Vagina (tissue), 2 donors: ENCODE measurements at regions not wholly inside any gene's neighbourhood (a gene's known extent, or its start where the extent isn't known, plus 50 kb on each side); places are given as distances from the start of the nearest gene placed in this dataset.

Source experiments
- DNase-seq, 2 donors: peaks; one replicate each; pipeline ENCODE4 v3.0.0-alpha.2; 2017; ENCODE audit errors: extremely low spot score in 2 of 2
- H3K27ac ChIP-seq: fragments of 200-600 bp; sonication (generic); one replicate; pipeline ENCODE4 v1.5.1; 2019
- H3K27me3 ChIP-seq: fragments of 200-600 bp; sonication (generic); one replicate; pipeline ENCODE4 v1.5.1; 2019
- H3K36me3 ChIP-seq, 2 donors: fragments of 200-600 bp; sonication (generic); one replicate each; pipeline ENCODE4 v1.5.1; 2017 to 2019
- H3K4me1 ChIP-seq: fragments of 200-600 bp; sonication (generic); one replicate; pipeline ENCODE4 v1.5.1; 2019
- H3K4me3 ChIP-seq, 2 donors: fragments of 200-600 bp; sonication (generic); 1 replicate in 1 of 2; 2 replicates in 1 of 2; pipeline ENCODE4 v1.5.1; 2016 to 2019
- H3K9me3 ChIP-seq: fragments of 200-600 bp; sonication (generic); one replicate; pipeline ENCODE4 v1.5.1; 2019
- POLR2A ChIP-seq, 2 donors: fragments of 450-650 bp; IDR thresholded peaks; one replicate each; pipeline ENCODE4 v1.6.1; 2017; ENCODE audit warnings: antibody characterized with exemption in 2 of 2, mild to moderate bottlenecking in 2 of 2, moderate library complexity in 2 of 2
- POLR2AphosphoS5 ChIP-seq, 2 donors: sonication (generic); formaldehyde crosslinking; IDR thresholded peaks; one replicate each; pipeline ENCODE4 v1.9.0; 2017; ENCODE audit warnings: antibody characterized with exemption in 2 of 2, mild to moderate bottlenecking in 2 of 2, low read depth in 1 of 2; ENCODE audit not compliant: insufficient read depth in 1 of 2
- intact Hi-C: fragments of 100-400 bp; cut with DNase I; formaldehyde crosslinking; loops from one replicate; pipeline ENCODE4 v1.15.1; 2023
- TF ChIP-seq, protein P1 (sequence below), 3 experiments: fragments of 450-650 bp in 2 of 3; fragments of 200-600 bp in 1 of 3; sonication (generic) in 1 of 3; IDR thresholded peaks; one replicate each; pipeline ENCODE4 v1.5.1; 2017 to 2019; ENCODE audit warnings: antibody characterized with exemption in 3 of 3, mild to moderate bottlenecking in 2 of 3, moderate library complexity in 2 of 3

DNA sequence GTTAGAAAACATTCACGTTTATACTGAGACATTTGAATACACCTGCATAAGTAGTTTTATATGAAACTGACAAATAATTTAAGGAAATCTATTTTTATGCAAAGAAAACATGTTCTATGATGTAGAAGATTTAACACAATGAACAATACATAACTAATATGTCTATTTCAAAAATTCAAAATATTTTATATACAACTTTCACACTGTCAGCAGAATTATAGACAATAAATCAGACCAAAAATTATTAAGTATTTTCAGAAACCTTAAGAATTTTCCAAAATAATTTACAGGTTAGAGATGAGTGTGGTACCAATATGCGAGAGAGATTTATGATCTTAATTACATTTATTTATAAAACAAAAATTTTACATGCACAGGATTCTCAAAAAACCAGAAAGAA is 1561.0 kb upstream of the ZEB2 start:
- DNase-seq = no peak
- no peaks in the 10 kb centered on the region for H3K9me3 ChIP-seq
- no peaks in the 10 kb centered on the region for H3K27me3 ChIP-seq
- no peak overlapping the region for H3K27ac ChIP-seq
- no peak overlapping the region for H3K4me3 ChIP-seq
- TF ChIP-seq POLR2A (IDR thresholded peaks at IDR 0.05) (no peak), POLR2AphosphoS5 (IDR thresholded peaks at IDR 0.05; ENCODE audit: insufficient read depth in 1 of 2, low read depth in 1 of 2) (no peak)
- TF ChIP-seq, protein P1, sequence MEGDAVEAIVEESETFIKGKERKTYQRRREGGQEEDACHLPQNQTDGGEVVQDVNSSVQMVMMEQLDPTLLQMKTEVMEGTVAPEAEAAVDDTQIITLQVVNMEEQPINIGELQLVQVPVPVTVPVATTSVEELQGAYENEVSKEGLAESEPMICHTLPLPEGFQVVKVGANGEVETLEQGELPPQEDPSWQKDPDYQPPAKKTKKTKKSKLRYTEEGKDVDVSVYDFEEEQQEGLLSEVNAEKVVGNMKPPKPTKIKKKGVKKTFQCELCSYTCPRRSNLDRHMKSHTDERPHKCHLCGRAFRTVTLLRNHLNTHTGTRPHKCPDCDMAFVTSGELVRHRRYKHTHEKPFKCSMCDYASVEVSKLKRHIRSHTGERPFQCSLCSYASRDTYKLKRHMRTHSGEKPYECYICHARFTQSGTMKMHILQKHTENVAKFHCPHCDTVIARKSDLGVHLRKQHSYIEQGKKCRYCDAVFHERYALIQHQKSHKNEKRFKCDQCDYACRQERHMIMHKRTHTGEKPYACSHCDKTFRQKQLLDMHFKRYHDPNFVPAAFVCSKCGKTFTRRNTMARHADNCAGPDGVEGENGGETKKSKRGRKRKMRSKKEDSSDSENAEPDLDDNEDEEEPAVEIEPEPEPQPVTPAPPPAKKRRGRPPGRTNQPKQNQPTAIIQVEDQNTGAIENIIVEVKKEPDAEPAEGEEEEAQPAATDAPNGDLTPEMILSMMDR (IDR thresholded peaks at IDR 0.05) = no peak
- no peaks in the 10 kb centered on the region for H3K36me3 ChIP-seq
- intact Hi-C loops = no loop called here
- H3K4me1 ChIP-seq = no peaks in the 10 kb centered on the region

DNA sequence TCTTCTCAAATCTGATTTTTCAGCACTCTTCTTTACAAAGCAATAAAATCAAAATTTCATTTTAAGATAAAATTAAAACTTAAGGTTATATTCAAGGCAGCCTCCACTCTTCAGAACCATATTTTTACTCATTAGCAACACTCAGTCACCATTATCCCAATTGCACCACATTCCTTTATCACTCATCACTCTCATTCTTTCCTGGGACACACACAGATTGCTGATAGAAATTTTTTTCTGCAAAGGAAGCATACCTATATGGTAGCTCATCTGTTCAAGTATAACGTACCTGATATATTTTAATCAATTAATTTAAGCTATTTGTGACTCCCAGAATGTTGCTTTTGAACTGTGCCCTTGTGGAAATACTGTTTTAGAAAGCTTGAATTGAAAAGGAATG is 1559.3 kb upstream of the ZEB2 start:
- Histone ChIP-seq H3K27me3 (no peaks in the 10 kb centered on the region), H3K27ac (no peak overlapping the region), H3K4me3 (no peak overlapping the region), H3K36me3 (no peaks in the 10 kb centered on the region), H3K9me3 (no peaks in the 10 kb centered on the region), H3K4me1 (no peaks in the 10 kb centered on the region)
- intact Hi-C loops = no loop called here
- DNase-seq = no peak
- TF ChIP-seq, protein P1 (IDR thresholded peaks at IDR 0.05) = no peak
- TF ChIP-seq POLR2AphosphoS5 (IDR thresholded peaks at IDR 0.05; ENCODE audit: insufficient read depth in 1 of 2, low read depth in 1 of 2) = no peak
- TF ChIP-seq POLR2A (IDR thresholded peaks at IDR 0.05) = no peak

DNA sequence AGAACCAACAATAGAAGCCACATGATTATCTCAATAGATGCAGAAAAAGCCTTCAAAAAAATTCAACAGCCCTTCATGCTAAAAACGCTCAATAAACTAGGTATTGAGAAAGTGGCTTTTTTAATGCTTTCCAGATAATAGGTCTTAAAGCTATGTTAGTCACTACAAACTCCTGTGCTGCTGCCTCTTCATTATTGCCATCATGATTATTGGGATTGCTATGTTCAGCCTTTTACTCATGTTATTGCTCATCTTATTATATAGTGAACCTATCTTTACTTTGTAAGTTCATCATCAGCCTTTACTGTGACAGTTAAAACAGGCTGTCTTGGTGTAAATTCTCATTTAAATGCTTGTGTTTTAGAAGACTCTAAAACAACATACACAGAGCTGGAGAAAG is 1557.2 kb upstream of the ZEB2 start:
- Histone ChIP-seq H3K4me3 (no peak overlapping the region), H3K27me3 (no peaks in the 10 kb centered on the region), H3K9me3 (no peaks in the 10 kb centered on the region), H3K27ac (no peak overlapping the region), H3K36me3 (no peaks in the 10 kb centered on the region), H3K4me1 (no peaks in the 10 kb centered on the region)
- intact Hi-C loops = no loop called here
- no peak for DNase-seq
- TF ChIP-seq, protein P1 (IDR thresholded peaks at IDR 0.05) = no peak
- no peak for TF ChIP-seq POLR2A (IDR thresholded peaks at IDR 0.05)
- no peak for TF ChIP-seq POLR2AphosphoS5 (IDR thresholded peaks at IDR 0.05; ENCODE audit: insufficient read depth in 1 of 2, low read depth in 1 of 2)

DNA sequence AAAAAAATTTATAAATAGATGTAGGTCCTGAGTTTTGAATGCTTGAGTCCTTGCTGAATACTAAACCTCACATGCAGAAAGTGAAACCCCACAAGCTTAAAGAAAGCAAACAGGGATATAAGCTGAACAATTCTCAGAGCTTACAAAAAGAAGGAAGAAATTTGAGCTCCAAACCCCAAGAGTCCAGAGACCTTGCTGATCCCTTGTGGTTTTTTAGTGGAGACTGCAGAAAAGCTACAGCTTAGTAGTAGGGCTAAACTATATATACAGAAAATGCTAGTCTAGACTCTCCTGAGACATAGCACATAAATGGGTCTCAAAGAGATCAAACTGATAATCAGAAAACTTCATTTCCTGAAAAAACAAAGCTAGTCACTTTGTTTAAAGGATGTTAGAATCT is 1548.1 kb upstream of the ZEB2 start:
- intact Hi-C loops = no loop called here
- no peak for DNase-seq
- no peak overlapping the region for H3K27ac ChIP-seq
- no peaks in the 10 kb centered on the region for H3K36me3 ChIP-seq
- H3K27me3 ChIP-seq = no peaks in the 10 kb centered on the region
- H3K4me3 ChIP-seq = no peak overlapping the region
- no peaks in the 10 kb centered on the region for H3K9me3 ChIP-seq
- no peak for TF ChIP-seq POLR2A (IDR thresholded peaks at IDR 0.05)
- no peaks in the 10 kb centered on the region for H3K4me1 ChIP-seq

DNA sequence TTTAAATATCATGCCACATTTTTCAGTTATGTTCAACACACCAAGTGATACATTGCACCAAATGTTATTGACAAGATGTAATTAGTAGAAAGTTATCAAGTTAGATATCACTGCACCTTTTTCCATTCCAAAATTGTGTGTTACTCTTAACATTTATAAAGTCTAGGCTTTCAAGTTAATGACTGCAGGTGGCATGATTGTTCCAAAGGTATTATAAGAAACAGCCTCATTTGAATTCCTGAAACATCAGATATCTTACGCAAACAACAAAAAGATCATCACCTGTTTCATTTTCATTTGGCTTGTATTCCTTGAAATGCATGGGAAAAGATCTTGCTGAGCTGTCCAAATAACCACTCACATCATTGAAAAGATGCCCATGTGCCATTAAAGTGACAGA is 1528.2 kb upstream of the ZEB2 start:
- TF ChIP-seq, protein P1 (IDR thresholded peaks at IDR 0.05) = no peak
- TF ChIP-seq POLR2A (IDR thresholded peaks at IDR 0.05) = no peak
- no peak for TF ChIP-seq POLR2AphosphoS5 (IDR thresholded peaks at IDR 0.05; ENCODE audit: insufficient read depth in 1 of 2, low read depth in 1 of 2)
- H3K27ac ChIP-seq = no peak overlapping the region
- no peaks in the 10 kb centered on the region for H3K27me3 ChIP-seq
- intact Hi-C loops = no loop called here
- H3K4me3 ChIP-seq = no peak overlapping the region
- no peaks in the 10 kb centered on the region for H3K36me3 ChIP-seq
- H3K4me1 ChIP-seq = no peaks in the 10 kb centered on the region
- no peaks in the 10 kb centered on the region for H3K9me3 ChIP-seq
- DNase-seq = no peak
